ENCODE measurements at regions not wholly inside any gene's neighbourhood (a gene's known extent, or its start where the extent isn't known, plus 50 kb on each side); places are given as distances from the start of the nearest gene placed in this dataset.

- no peak for DNase-seq (ENCODE audit: low read depth)
Measured at GRCh38 chr5:30846171-30846570, 347.3 kb upstream of the CDH6 start.

- DNase-seq (ENCODE audit: low read depth): no peak
Measured at GRCh38 chr5:30845194-30845593, 348.3 kb upstream of the CDH6 start.

- no peak for DNase-seq (ENCODE audit: low read depth)
Measured at GRCh38 chr5:30843541-30843940, 349.9 kb upstream of the CDH6 start.

GRCh38 chr5:30839956-30840355 is 353.5 kb upstream of the CDH6 start:
- DNase-seq (ENCODE audit: low read depth): no peak

GRCh38 chr5:30838936-30839496 is 354.5 kb upstream of the CDH6 start:
- no peak for DNase-seq (ENCODE audit: low read depth)

GRCh38 chr5:30832519-30832918 is 361.0 kb upstream of the CDH6 start:
- DNase-seq (ENCODE audit: low read depth): no peak

GRCh38 chr5:30831605-30832004 is 361.9 kb upstream of the CDH6 start:
- DNase-seq (ENCODE audit: low read depth): no peak

GRCh38 chr5:30831123-30831522 is 362.4 kb upstream of the CDH6 start:
- DNase-seq (ENCODE audit: low read depth): no peak

- no peak for DNase-seq (ENCODE audit: low read depth)
Measured at GRCh38 chr5:30811298-30811697, 382.2 kb upstream of the CDH6 start.

GRCh38 chr5:30809933-30810332 is 383.6 kb upstream of the CDH6 start:
- DNase-seq (ENCODE audit: low read depth): no peak

GRCh38 chr5:30808996-30809395 is 384.5 kb upstream of the CDH6 start:
- DNase-seq (ENCODE audit: low read depth): no peak

GRCh38 chr5:30804739-30805505 is 388.6 kb upstream of the CDH6 start:
- DNase-seq (ENCODE audit: low read depth): no peak

GRCh38 chr5:30802961-30803705 is 390.4 kb upstream of the CDH6 start:
- DNase-seq (ENCODE audit: low read depth): no peak

GRCh38 chr5:30781643-30782042 is 411.8 kb upstream of the CDH6 start:
- DNase-seq (ENCODE audit: low read depth): no peak

- DNase-seq (ENCODE audit: low read depth): no peak
Measured at GRCh38 chr5:30768056-30768690, 425.3 kb upstream of the CDH6 start.

- no peak for DNase-seq (ENCODE audit: low read depth)
Measured at GRCh38 chr5:30765706-30766105, 427.8 kb upstream of the CDH6 start.

- DNase-seq (ENCODE audit: low read depth): peak; percentile 1
Measured at GRCh38 chr5:30765227-30765626, 428.3 kb upstream of the CDH6 start.

GRCh38 chr5:30764704-30765103 is 428.8 kb upstream of the CDH6 start:
- DNase-seq (ENCODE audit: low read depth): no peak

- no peak for DNase-seq (ENCODE audit: low read depth)
Measured at GRCh38 chr5:30759731-30760130, 433.8 kb upstream of the CDH6 start.

GRCh38 chr5:30752015-30752414 is 441.5 kb upstream of the CDH6 start:
- no peak for DNase-seq (ENCODE audit: low read depth)

- DNase-seq (ENCODE audit: low read depth): no peak
Measured at GRCh38 chr5:30749971-30750370, 443.5 kb upstream of the CDH6 start.

GRCh38 chr5:30747412-30747811 is 446.1 kb upstream of the CDH6 start:
- no peak for DNase-seq (ENCODE audit: low read depth)

- DNase-seq (ENCODE audit: low read depth): no peak
Measured at GRCh38 chr5:30736669-30737068, 456.8 kb upstream of the CDH6 start.

Measured in EH (cell line).